ENCODE measurements at regions not wholly inside any gene's neighbourhood (a gene's known extent, or its start where the extent isn't known, plus 50 kb on each side); places are given as distances from the start of the nearest gene placed in this dataset.

DNA sequence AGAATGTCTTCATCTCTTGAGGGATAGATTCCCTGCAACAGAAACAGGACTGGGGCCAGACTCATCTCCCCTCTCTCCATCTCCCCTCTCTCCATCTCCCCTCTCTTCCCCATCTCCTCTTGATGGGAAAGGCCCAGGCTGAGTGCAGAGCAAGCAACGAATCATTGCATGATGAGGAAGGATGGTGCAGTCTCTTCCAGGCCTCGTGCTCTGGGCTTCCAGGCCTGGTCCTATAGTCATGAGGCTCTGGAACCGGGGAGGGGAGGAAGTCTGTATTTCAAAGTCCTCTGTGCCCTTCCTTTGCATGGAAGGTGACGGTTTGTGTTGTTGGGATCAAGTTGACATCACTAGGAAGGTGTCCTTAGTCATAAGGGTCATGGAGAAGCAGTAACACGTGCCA, 115.6 kb upstream of the NEDD4L start:
- TF ChIP-seq, protein P1, sequence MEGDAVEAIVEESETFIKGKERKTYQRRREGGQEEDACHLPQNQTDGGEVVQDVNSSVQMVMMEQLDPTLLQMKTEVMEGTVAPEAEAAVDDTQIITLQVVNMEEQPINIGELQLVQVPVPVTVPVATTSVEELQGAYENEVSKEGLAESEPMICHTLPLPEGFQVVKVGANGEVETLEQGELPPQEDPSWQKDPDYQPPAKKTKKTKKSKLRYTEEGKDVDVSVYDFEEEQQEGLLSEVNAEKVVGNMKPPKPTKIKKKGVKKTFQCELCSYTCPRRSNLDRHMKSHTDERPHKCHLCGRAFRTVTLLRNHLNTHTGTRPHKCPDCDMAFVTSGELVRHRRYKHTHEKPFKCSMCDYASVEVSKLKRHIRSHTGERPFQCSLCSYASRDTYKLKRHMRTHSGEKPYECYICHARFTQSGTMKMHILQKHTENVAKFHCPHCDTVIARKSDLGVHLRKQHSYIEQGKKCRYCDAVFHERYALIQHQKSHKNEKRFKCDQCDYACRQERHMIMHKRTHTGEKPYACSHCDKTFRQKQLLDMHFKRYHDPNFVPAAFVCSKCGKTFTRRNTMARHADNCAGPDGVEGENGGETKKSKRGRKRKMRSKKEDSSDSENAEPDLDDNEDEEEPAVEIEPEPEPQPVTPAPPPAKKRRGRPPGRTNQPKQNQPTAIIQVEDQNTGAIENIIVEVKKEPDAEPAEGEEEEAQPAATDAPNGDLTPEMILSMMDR (IDR thresholded peaks at IDR 0.05; ENCODE audit: control extremely low read depth in 1 of 3, insufficient read depth in 1 of 3, low read depth in 1 of 3, low read length in 3 of 3) = no peak
- no peak for TF ChIP-seq ASH2L (IDR thresholded peaks at IDR 0.05; ENCODE audit: low read length)
